ENCODE measurements at regions not wholly inside any gene's neighbourhood (a gene's known extent, or its start where the extent isn't known, plus 50 kb on each side); places are given as distances from the start of the nearest gene placed in this dataset.

DNA sequence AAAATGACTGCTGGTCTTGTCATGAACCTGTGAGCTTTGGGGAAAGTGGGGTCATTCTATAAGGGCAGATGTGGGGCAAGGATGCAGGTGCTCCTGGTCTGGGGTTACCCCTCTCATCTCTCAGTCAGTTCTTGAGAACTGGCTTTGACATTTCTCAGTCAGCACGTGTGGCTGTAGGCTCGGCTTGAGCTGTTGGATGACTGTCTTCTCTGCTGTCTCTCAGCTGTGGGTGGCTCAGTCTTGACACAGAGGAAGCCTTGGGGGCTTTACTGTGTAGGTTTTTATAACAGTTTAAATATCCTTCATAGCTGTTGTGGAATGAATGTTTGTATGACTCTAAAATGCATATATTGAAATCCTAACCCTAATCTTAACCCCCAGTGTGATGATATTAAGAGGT is 296.4 kb upstream of the CELF4 start:
- H3K27me3 ChIP-seq (replicated peaks; ENCODE audit: control insufficient read depth, insufficient read depth, low read length): no peaks in the 10 kb centered on the region
- H3K36me3 ChIP-seq (ENCODE audit: control insufficient read depth, insufficient read depth, low read length): no peaks in the 10 kb centered on the region
- no peak overlapping the region for H3K4me3 ChIP-seq (replicated peaks; ENCODE audit: low read depth, low read length)
- DNase-seq (ENCODE audit: extremely low read depth, insufficient read length): no peak
- TF ChIP-seq, protein P1, sequence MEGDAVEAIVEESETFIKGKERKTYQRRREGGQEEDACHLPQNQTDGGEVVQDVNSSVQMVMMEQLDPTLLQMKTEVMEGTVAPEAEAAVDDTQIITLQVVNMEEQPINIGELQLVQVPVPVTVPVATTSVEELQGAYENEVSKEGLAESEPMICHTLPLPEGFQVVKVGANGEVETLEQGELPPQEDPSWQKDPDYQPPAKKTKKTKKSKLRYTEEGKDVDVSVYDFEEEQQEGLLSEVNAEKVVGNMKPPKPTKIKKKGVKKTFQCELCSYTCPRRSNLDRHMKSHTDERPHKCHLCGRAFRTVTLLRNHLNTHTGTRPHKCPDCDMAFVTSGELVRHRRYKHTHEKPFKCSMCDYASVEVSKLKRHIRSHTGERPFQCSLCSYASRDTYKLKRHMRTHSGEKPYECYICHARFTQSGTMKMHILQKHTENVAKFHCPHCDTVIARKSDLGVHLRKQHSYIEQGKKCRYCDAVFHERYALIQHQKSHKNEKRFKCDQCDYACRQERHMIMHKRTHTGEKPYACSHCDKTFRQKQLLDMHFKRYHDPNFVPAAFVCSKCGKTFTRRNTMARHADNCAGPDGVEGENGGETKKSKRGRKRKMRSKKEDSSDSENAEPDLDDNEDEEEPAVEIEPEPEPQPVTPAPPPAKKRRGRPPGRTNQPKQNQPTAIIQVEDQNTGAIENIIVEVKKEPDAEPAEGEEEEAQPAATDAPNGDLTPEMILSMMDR (IDR thresholded peaks at IDR 0.05; ENCODE audit: insufficient read depth, low read length, poor library complexity, severe bottlenecking): no peak

DNA sequence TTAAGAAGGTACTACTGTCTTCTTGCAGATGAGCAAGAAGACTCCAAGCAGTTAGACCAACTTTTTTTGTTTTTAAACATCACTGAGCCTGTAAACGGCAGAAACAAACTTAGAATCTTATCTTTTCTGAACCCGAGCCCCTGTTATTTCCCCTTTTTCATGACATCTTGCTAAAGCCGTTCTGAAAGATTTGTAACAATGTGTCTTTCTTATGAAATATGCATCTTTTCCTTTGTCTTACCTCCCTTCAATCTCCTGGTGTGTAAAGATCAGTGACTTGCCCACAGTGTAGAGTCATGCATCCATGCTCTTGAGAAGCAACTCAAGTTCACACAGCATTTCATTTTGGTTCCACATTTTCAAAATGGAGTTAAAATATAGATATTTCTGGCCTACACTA is 288.8 kb upstream of the CELF4 start:
- Histone ChIP-seq H3K27me3 (replicated peaks; ENCODE audit: control insufficient read depth, insufficient read depth, low read length) (no peaks in the 10 kb centered on the region), H3K36me3 (ENCODE audit: control insufficient read depth, insufficient read depth, low read length) (no peaks in the 10 kb centered on the region), H3K4me3 (replicated peaks; ENCODE audit: low read depth, low read length) (no peak overlapping the region)
- no peak for DNase-seq (ENCODE audit: extremely low read depth, insufficient read length)
- TF ChIP-seq, protein P1 (IDR thresholded peaks at IDR 0.05; ENCODE audit: insufficient read depth, low read length, poor library complexity, severe bottlenecking): no peak

DNA sequence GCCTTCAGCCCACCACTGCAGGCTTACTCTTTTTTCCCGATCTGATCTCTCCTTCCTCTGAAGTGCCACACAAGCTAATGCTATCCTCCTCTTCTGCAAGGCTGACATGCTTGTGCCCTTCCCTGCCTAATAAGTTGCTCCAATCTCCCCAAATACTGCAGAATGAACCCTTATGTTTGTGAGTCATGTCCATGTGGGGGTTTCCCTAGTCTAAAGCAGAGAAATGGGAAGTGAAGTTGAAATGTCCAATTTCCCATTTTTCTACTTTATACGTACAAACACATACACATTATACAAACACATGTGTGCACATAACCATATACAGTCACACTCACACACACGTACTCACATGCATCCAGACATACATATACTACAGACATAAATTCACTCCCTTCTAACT is 288.1 kb upstream of the CELF4 start:
- Histone ChIP-seq H3K36me3 (ENCODE audit: control insufficient read depth, insufficient read depth, low read length) (no peaks in the 10 kb centered on the region), H3K27me3 (replicated peaks; ENCODE audit: control insufficient read depth, insufficient read depth, low read length) (no peaks in the 10 kb centered on the region), H3K4me3 (replicated peaks; ENCODE audit: low read depth, low read length) (no peak overlapping the region)
- TF ChIP-seq, protein P1 (IDR thresholded peaks at IDR 0.05; ENCODE audit: insufficient read depth, low read length, poor library complexity, severe bottlenecking): no peak
- DNase-seq (ENCODE audit: extremely low read depth, insufficient read length): no peak

DNA sequence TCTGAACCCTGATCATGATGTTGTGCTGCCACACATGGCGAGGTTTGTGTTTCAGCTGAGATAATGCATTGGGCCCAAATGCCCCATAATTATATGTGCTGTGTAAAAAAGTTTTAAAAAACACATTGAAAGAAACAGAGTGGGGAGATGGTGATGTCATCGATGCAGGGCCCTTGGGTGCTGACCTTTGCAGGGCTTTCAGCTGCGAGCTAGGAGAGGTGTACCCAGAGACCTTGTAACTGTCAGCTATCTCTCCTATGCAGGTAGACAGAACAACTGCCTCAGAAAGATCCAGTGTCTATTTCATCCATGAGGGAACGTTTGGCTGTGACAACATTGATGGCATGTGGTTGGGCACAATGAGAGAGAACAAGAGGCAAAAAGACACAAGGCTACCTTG is 286.9 kb upstream of the CELF4 start:
- TF ChIP-seq, protein P1 (IDR thresholded peaks at IDR 0.05; ENCODE audit: insufficient read depth, low read length, poor library complexity, severe bottlenecking): no peak
- DNase-seq (ENCODE audit: extremely low read depth, insufficient read length): no peak
- Histone ChIP-seq H3K36me3 (ENCODE audit: control insufficient read depth, insufficient read depth, low read length) (no peaks in the 10 kb centered on the region), H3K27me3 (replicated peaks; ENCODE audit: control insufficient read depth, insufficient read depth, low read length) (no peaks in the 10 kb centered on the region), H3K4me3 (replicated peaks; ENCODE audit: low read depth, low read length) (no peak overlapping the region)

GRCh38 chr18:37847544-37847943 is 281.9 kb upstream of the CELF4 start:
- no peak for DNase-seq (ENCODE audit: extremely low read depth, insufficient read length)
- Histone ChIP-seq H3K36me3 (ENCODE audit: control insufficient read depth, insufficient read depth, low read length) (no peaks in the 10 kb centered on the region), H3K27me3 (replicated peaks; ENCODE audit: control insufficient read depth, insufficient read depth, low read length) (no peaks in the 10 kb centered on the region), H3K4me3 (replicated peaks; ENCODE audit: low read depth, low read length) (no peak overlapping the region)
- TF ChIP-seq, protein P1 (IDR thresholded peaks at IDR 0.05; ENCODE audit: insufficient read depth, low read length, poor library complexity, severe bottlenecking): no peak

DNA sequence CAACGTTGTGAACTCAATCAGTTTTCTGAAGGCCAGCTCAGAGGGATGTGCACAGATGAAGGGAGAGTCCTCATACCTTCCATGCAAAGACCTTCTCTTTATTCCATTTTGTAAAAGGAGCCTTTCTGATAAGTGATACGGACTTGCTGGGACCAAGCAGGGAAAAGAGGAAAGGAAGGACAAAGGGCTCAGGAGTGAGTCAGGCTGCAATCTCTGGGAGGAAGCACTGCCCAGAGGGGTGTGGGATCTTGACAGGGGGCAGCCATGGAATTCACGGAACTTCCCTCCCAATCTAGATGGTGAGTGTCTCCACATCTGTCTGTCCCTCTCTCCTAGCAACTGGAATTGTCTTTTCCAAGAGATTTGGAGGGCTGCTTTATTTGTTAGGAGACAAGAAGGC is 281.4 kb upstream of the CELF4 start:
- Histone ChIP-seq H3K4me3 (replicated peaks; ENCODE audit: low read depth, low read length) (no peak overlapping the region), H3K27me3 (replicated peaks; ENCODE audit: control insufficient read depth, insufficient read depth, low read length) (no peaks in the 10 kb centered on the region), H3K36me3 (ENCODE audit: control insufficient read depth, insufficient read depth, low read length) (no peaks in the 10 kb centered on the region)
- no peak for DNase-seq (ENCODE audit: extremely low read depth, insufficient read length)
- TF ChIP-seq, protein P1 (IDR thresholded peaks at IDR 0.05; ENCODE audit: insufficient read depth, low read length, poor library complexity, severe bottlenecking): no peak

All from GM06990 (cell line).